ENCODE measurements at regions not wholly inside any gene's neighbourhood (a gene's known extent, or its start where the extent isn't known, plus 50 kb on each side); places are given as distances from the start of the nearest gene placed in this dataset.

DNA sequence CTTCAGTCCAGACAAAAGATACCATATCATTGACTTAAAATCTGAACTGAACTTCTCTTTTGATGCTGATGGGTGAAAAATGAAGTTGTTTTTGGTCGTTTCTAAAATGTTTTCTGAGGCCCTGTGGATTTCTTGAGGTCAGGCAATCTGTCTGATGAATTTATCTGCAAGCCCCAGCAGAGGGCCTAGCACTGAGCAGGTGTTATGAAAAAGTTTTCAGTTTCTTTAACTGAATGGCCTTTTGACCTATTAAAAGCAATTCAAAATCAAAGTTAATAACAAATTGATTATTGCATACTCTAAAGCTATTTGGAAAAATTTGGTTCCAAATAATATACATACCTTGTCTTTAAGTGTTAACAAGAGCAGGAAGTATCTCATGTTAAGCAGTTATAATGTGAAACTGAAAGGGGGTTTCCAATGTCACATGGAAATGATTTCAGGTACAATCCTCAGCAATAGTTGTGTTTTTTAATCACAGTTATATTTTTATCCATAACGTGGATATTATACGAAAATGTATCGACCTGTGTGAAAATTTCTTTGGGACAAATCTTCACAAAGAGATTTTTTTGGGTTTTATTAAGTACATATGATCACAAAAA lies 285.0 kb downstream of the SPANXN1 start:
- TF ChIP-seq, protein P1, sequence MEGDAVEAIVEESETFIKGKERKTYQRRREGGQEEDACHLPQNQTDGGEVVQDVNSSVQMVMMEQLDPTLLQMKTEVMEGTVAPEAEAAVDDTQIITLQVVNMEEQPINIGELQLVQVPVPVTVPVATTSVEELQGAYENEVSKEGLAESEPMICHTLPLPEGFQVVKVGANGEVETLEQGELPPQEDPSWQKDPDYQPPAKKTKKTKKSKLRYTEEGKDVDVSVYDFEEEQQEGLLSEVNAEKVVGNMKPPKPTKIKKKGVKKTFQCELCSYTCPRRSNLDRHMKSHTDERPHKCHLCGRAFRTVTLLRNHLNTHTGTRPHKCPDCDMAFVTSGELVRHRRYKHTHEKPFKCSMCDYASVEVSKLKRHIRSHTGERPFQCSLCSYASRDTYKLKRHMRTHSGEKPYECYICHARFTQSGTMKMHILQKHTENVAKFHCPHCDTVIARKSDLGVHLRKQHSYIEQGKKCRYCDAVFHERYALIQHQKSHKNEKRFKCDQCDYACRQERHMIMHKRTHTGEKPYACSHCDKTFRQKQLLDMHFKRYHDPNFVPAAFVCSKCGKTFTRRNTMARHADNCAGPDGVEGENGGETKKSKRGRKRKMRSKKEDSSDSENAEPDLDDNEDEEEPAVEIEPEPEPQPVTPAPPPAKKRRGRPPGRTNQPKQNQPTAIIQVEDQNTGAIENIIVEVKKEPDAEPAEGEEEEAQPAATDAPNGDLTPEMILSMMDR (IDR thresholded peaks at IDR 0.05): no peak
- TF ChIP-seq POLR2A (IDR thresholded peaks at IDR 0.05) (no peak), POLR2AphosphoS5 (IDR thresholded peaks at IDR 0.05) (no peak), EP300 (IDR thresholded peaks at IDR 0.05) (no peak)
